ENCODE measurements at regions not wholly inside any gene's neighbourhood (a gene's known extent, or its start where the extent isn't known, plus 50 kb on each side); places are given as distances from the start of the nearest gene placed in this dataset.

GRCh38 chr3:66827726-66828125 is 170.4 kb upstream of the KBTBD8 start:
- no peak for TF ChIP-seq FOXM1 (IDR thresholded peaks at IDR 0.05; ENCODE audit: borderline replicate concordance, low read depth)

- no peak for TF ChIP-seq CREB1 (IDR thresholded peaks at IDR 0.05; ENCODE audit: low read depth)
- no peak for TF ChIP-seq ZBTB7A (IDR thresholded peaks at IDR 0.05; ENCODE audit: low read depth)
- no peak for TF ChIP-seq FOXM1 (IDR thresholded peaks at IDR 0.05; ENCODE audit: borderline replicate concordance, low read depth)
- no peak for TF ChIP-seq MAX (IDR thresholded peaks at IDR 0.05)
- TF ChIP-seq CEBPB (IDR thresholded peaks at IDR 0.05), result no peak
- no peak for TF ChIP-seq USF1 (IDR thresholded peaks at IDR 0.05)
- TF ChIP-seq EP300 (IDR thresholded peaks at IDR 0.05; ENCODE audit: borderline replicate concordance), result no peak
- no peak for TF ChIP-seq TAF1 (IDR thresholded peaks at IDR 0.05; ENCODE audit: low read depth)
- TF ChIP-seq REST (IDR thresholded peaks at IDR 0.05; ENCODE audit: low read depth), result no peak
- no peak for TF ChIP-seq TCF12 (IDR thresholded peaks at IDR 0.05; ENCODE audit: low read depth)
- TF ChIP-seq RAD21 (IDR thresholded peaks at IDR 0.05; ENCODE audit: low read depth), result no peak
- no peak for TF ChIP-seq EGR1 (IDR thresholded peaks at IDR 0.05)
- no peak for TF ChIP-seq YY1 (IDR thresholded peaks at IDR 0.05; ENCODE audit: low read depth)
Observed at GRCh38 chr3:66828303-66828702, 169.8 kb upstream of the KBTBD8 start.

GRCh38 chr3:66830301-66830700 is 167.8 kb upstream of the KBTBD8 start:
- TF ChIP-seq CREB1 (IDR thresholded peaks at IDR 0.05; ENCODE audit: low read depth), result no peak
- no peak for TF ChIP-seq CEBPB (IDR thresholded peaks at IDR 0.05)
- TF ChIP-seq RAD21 (IDR thresholded peaks at IDR 0.05; ENCODE audit: low read depth), result no peak
- no peak for TF ChIP-seq MAX (IDR thresholded peaks at IDR 0.05)
- TF ChIP-seq EGR1 (IDR thresholded peaks at IDR 0.05), result no peak
- no peak for TF ChIP-seq USF1 (IDR thresholded peaks at IDR 0.05)
- no peak for TF ChIP-seq REST (IDR thresholded peaks at IDR 0.05; ENCODE audit: low read depth)
- TF ChIP-seq ZBTB7A (IDR thresholded peaks at IDR 0.05; ENCODE audit: low read depth), result no peak

GRCh38 chr3:66831931-66832330 is 166.2 kb upstream of the KBTBD8 start:
- no peak for TF ChIP-seq EGR1 (IDR thresholded peaks at IDR 0.05)
- TF ChIP-seq TAF1 (IDR thresholded peaks at IDR 0.05; ENCODE audit: low read depth), result no peak
- no peak for TF ChIP-seq TCF12 (IDR thresholded peaks at IDR 0.05; ENCODE audit: low read depth)
- TF ChIP-seq TEAD4 (IDR thresholded peaks at IDR 0.05), result no peak
- no peak for TF ChIP-seq MAX (IDR thresholded peaks at IDR 0.05)

- no peak for TF ChIP-seq CREB1 (IDR thresholded peaks at IDR 0.05; ENCODE audit: low read depth)
- TF ChIP-seq MAX (IDR thresholded peaks at IDR 0.05), result no peak
- no peak for TF ChIP-seq YY1 (IDR thresholded peaks at IDR 0.05; ENCODE audit: low read depth)
- no peak for TF ChIP-seq TAF1 (IDR thresholded peaks at IDR 0.05; ENCODE audit: low read depth)
- no peak for TF ChIP-seq USF1 (IDR thresholded peaks at IDR 0.05)
- TF ChIP-seq ZBTB7A (IDR thresholded peaks at IDR 0.05; ENCODE audit: low read depth), result no peak
- TF ChIP-seq FOXM1 (IDR thresholded peaks at IDR 0.05; ENCODE audit: borderline replicate concordance, low read depth), result no peak
Observed at GRCh38 chr3:66836363-66837152, 161.5 kb upstream of the KBTBD8 start.

GRCh38 chr3:66838704-66839103 is 159.4 kb upstream of the KBTBD8 start:
- TF ChIP-seq EP300 (IDR thresholded peaks at IDR 0.05; ENCODE audit: borderline replicate concordance) (no peak), RAD21 (IDR thresholded peaks at IDR 0.05; ENCODE audit: low read depth) (no peak), FOXM1 (IDR thresholded peaks at IDR 0.05; ENCODE audit: borderline replicate concordance, low read depth) (no peak), CREB1 (IDR thresholded peaks at IDR 0.05; ENCODE audit: low read depth) (no peak), TEAD4 (IDR thresholded peaks at IDR 0.05) (no peak), USF1 (IDR thresholded peaks at IDR 0.05) (no peak), ZBTB7A (IDR thresholded peaks at IDR 0.05; ENCODE audit: low read depth) (no peak), CEBPB (IDR thresholded peaks at IDR 0.05) (no peak), NFIC (IDR thresholded peaks at IDR 0.05) (no peak), TAF1 (IDR thresholded peaks at IDR 0.05; ENCODE audit: low read depth) (no peak), TCF12 (IDR thresholded peaks at IDR 0.05; ENCODE audit: low read depth) (no peak), EGR1 (IDR thresholded peaks at IDR 0.05) (no peak), REST (IDR thresholded peaks at IDR 0.05; ENCODE audit: low read depth) (no peak), MAX (IDR thresholded peaks at IDR 0.05) (no peak), YY1 (IDR thresholded peaks at IDR 0.05; ENCODE audit: low read depth) (no peak)

All from Ishikawa (cell line).